Stomach (tissue), 8 donors: ENCODE measurements at regions not wholly inside any gene's neighbourhood (a gene's known extent, or its start where the extent isn't known, plus 50 kb on each side); places are given as distances from the start of the nearest gene placed in this dataset.

Source experiments
- DNase-seq, 2 donors: peaks; one replicate each; pipeline versions ENCODE4 v3.0.0 to v3.0.0-alpha.2; 2013 to 2019
- H3K27ac ChIP-seq, 5 donors: fragments of 200-600 bp in 4 of 5; sonication (generic) in 4 of 5; one replicate each; pipeline ENCODE4 v1.5.1; 2013 to 2019; ENCODE audit warnings: mild to moderate bottlenecking in 1 of 5, moderate library complexity in 1 of 5
- H3K27me3 ChIP-seq, 3 donors: fragments of 200-600 bp; sonication (generic); one replicate each; pipeline ENCODE4 v1.5.1; 2017 to 2019; ENCODE audit warnings: mixed run types in 1 of 3
- H3K36me3 ChIP-seq, 4 donors: fragments of 200-600 bp; sonication (generic); 1 replicate in 3 of 4; 2 replicates in 1 of 4; pipeline ENCODE4 v1.5.1; 2016 to 2019
- H3K4me1 ChIP-seq, 4 donors: fragments of 200-600 bp; sonication (generic); one replicate each; pipeline ENCODE4 v1.5.1; 2016 to 2019
- H3K4me3 ChIP-seq, 4 donors: fragments of 200-600 bp; sonication (generic) in 3 of 4; one replicate each; pipeline ENCODE4 v1.5.1; 2016 to 2019; ENCODE audit warnings: mild to moderate bottlenecking in 1 of 4
- H3K9me3 ChIP-seq, 4 donors: fragments of 200-600 bp; sonication (generic); one replicate each; pipeline ENCODE4 v1.5.1; 2016 to 2019
- CTCF ChIP-seq, 7 experiments: fragments of 450-650 bp in 4 of 7; fragments of 200-600 bp in 3 of 7; sonication (generic) in 3 of 7; IDR thresholded peaks; one replicate each; pipeline ENCODE4 v1.5.1; 2016 to 2019; ENCODE audit warnings: antibody characterized with exemption in 7 of 7, control low read depth in 2 of 7, mild to moderate bottlenecking in 1 of 7
- EP300 ChIP-seq: sonication (generic); formaldehyde crosslinking; IDR thresholded peaks from one replicate; pipeline ENCODE4 v1.6.1; 2017; ENCODE audit warnings: antibody characterized with exemption
- POLR2A ChIP-seq, 4 donors: fragments of 450-650 bp; IDR thresholded peaks; one replicate each; pipeline ENCODE4 v1.6.1; 2016; ENCODE audit warnings: antibody characterized with exemption in 4 of 4, control low read depth in 2 of 4, mild to moderate bottlenecking in 1 of 4, moderate library complexity in 1 of 4
- POLR2AphosphoS5 ChIP-seq, 3 donors: sonication (generic); formaldehyde crosslinking; IDR thresholded peaks; one replicate each; pipeline ENCODE4 v1.6.1; 2016; ENCODE audit warnings: antibody characterized with exemption in 3 of 3
- WGBS, 5 donors: extraction: QIAGEN DNeasy Blood & Tissue Kit in 3 of 5; methylation state at CpG; one replicate each; pipeline versions ENCODE4 v1.1.5 to v1.1.7; 2013 to 2018; 5-methylcytosine and 5-hydroxymethylcytosine counted together
- intact Hi-C: fragments of 100-400 bp; cut with DNase I; formaldehyde crosslinking; loops from one replicate; pipeline ENCODE4 v1.15.1; 2023; ENCODE audit warnings: low total_unique reads
- donor health status: healthy with polysubstance abuse.
- donor health status: Bipolar disorder and iron deficiency.
- donor health status: healthy.

DNA sequence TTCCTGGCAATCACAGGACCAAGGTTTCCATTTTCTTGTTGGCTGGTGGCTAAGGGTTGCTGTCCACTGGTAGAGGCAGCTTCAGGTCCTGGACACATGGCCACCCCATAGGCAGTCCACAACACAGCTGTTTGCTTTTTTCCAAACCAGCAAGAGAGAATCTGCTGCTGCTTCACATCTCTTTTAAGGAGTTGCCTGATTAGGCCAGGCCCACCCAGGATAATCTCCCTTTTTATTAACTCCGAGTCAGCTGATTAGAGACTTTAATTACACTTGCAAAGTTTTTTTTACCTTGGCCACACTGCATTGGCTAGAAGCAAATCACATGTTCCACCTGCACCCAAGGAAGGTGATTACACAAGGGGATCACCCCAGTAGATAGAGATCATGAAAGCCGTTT is 106.6 kb upstream of the IRX6 start:
- intact Hi-C loops, result no loop called here
- no peak for TF ChIP-seq CTCF (IDR thresholded peaks at IDR 0.05)
- no peak for TF ChIP-seq POLR2A (IDR thresholded peaks at IDR 0.05)
- TF ChIP-seq POLR2AphosphoS5 (IDR thresholded peaks at IDR 0.05), result no peak
- TF ChIP-seq EP300, result no peak
- Histone ChIP-seq H3K4me1 (no peaks in the 10 kb centered on the region), H3K36me3 (no peaks in the 10 kb centered on the region), H3K4me3 (no peak overlapping the region), H3K27ac (no peak overlapping the region), H3K27me3 (peaks cover 0 to 14% (median 0%) of the 10 kb centered on the region in 3 donors), H3K9me3 (no peaks in the 10 kb centered on the region)
- WGBS, 5 donors, result 43 to 91% (median 46%) methylated on average over 2 of the region's 2 CpGs
- DNase-seq, result no peak

GRCh38 chr16:55221836-55222235 is 102.2 kb upstream of the IRX6 start:
- intact Hi-C loops, result no loop called here

GRCh38 chr16:55222486-55222885 is 101.5 kb upstream of the IRX6 start:
- H3K27me3 ChIP-seq, result peaks cover 0 to 21% (median 0%) of the 10 kb centered on the region in 3 donors
- no peaks in the 10 kb centered on the region for H3K4me1 ChIP-seq
- no peak overlapping the region for H3K4me3 ChIP-seq
- no peaks in the 10 kb centered on the region for H3K36me3 ChIP-seq
- no peak for DNase-seq
- intact Hi-C loops, result no loop called here
- H3K27ac ChIP-seq, result no peak overlapping the region
- TF ChIP-seq POLR2A (IDR thresholded peaks at IDR 0.05) (no peak), EP300 (no peak), CTCF (IDR thresholded peaks at IDR 0.05) (no peak), POLR2AphosphoS5 (IDR thresholded peaks at IDR 0.05) (no peak)
- peaks cover 0 to 18% (median 14%) of the 10 kb centered on the region in 4 donors for H3K9me3 ChIP-seq
- 49 to 66% (median 63%) methylated on average over 7 of the region's 7 CpGs for WGBS, 5 donors

More at GRCh38 chr16:55221836-55222235, 102.2 kb upstream of the IRX6 start:
- H3K4me3 ChIP-seq, result no peak overlapping the region
- DNase-seq, result no peak
- peaks cover 0 to 16% (median 12%) of the 10 kb centered on the region in 4 donors for H3K9me3 ChIP-seq
- H3K4me1 ChIP-seq, result no peaks in the 10 kb centered on the region
- peaks cover 0 to 14% (median 0%) of the 10 kb centered on the region in 3 donors for H3K27me3 ChIP-seq
- H3K36me3 ChIP-seq, result no peaks in the 10 kb centered on the region
- TF ChIP-seq CTCF (IDR thresholded peaks at IDR 0.05), result no peak
- no peak overlapping the region for H3K27ac ChIP-seq
- 59 to 68% (median 63%) methylated on average over 3 of the region's 3 CpGs for WGBS, 5 donors

DNA sequence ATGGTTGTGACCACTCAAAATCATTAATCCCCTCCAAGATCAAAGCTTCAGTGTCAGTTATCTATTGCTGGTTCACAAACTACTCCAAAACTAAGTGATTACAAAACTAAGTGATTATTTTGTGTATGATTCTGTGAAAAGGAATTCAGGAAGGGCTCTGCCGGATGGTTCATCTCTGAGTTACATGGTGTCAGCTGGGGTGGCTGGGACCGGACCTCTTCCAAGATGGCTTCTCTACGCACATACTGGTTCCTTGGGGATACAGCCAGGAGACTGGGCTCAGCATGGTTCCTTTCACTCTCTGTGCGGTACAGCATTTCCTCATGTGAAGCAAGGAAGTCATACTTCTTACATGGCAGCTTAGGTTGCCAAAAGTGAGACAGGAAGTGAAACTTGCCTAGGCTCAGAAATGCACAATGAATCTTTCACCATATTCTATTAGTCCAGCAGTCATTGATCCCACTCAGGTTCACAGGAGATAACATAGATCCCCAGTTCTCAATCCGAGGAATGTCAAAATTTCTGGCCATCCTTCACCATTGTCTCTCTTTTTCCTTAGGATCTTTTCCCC is 97.9 kb upstream of the IRX6 start:
- Histone ChIP-seq H3K4me3 (no peak overlapping the region), H3K9me3 (peaks cover 0 to 18% (median 14%) of the 10 kb centered on the region in 4 donors), H3K36me3 (no peaks in the 10 kb centered on the region), H3K27ac (no peak overlapping the region), H3K4me1 (no peaks in the 10 kb centered on the region), H3K27me3 (peaks cover 0 to 11% (median 0%) of the 10 kb centered on the region in 3 donors)
- intact Hi-C loops, result no loop called here
- no peak for DNase-seq
- TF ChIP-seq POLR2AphosphoS5 (IDR thresholded peaks at IDR 0.05), result no peak
- TF ChIP-seq POLR2A (IDR thresholded peaks at IDR 0.05), result no peak
- TF ChIP-seq EP300, result no peak
- TF ChIP-seq CTCF (IDR thresholded peaks at IDR 0.05), result no peak
- 61 to 82% (median 74%) methylated on average over 5 of the region's 5 CpGs for WGBS, 5 donors
